Ectodermal cell (in vitro differentiated cells): ENCODE measurements at regions not wholly inside any gene's neighbourhood (a gene's known extent, or its start where the extent isn't known, plus 50 kb on each side); places are given as distances from the start of the nearest gene placed in this dataset.

Experiments used
- H3K27ac ChIP-seq: 2 replicates; pipeline ENCODE4 v1.7.0; 2013; ENCODE audit warnings: mild to moderate bottlenecking, low read depth, low read length; ENCODE audit not compliant: insufficient read depth, poor library complexity, severe bottlenecking
- H3K27me3 ChIP-seq: 2 replicates; pipeline ENCODE4 v1.7.0; 2013; ENCODE audit warnings: mild to moderate bottlenecking, low read length; ENCODE audit not compliant: insufficient read depth, control insufficient read depth, poor library complexity, severe bottlenecking
- H3K36me3 ChIP-seq: one replicate; pipeline ENCODE4 v1.7.0; 2013; ENCODE audit warnings: low read length; ENCODE audit not compliant: control insufficient read depth, insufficient read depth
- H3K4me1 ChIP-seq: one replicate; pipeline ENCODE4 v1.7.0; 2013; ENCODE audit warnings: low read length; ENCODE audit not compliant: control insufficient read depth, insufficient read depth
- H3K4me3 ChIP-seq: 2 replicates; pipeline ENCODE4 v1.7.0; 2013; ENCODE audit warnings: low read depth, low read length, control low read depth; ENCODE audit not compliant: insufficient read depth
- H3K9me3 ChIP-seq: 2 replicates; pipeline ENCODE4 v1.7.0; 2013; ENCODE audit warnings: mild to moderate bottlenecking, low read length, moderate library complexity; ENCODE audit not compliant: control insufficient read depth
- whole genome bisulfite sequencing, 2 experiments: methylation state at CpG; one replicate each; pipeline ENCODE4 v1.1.7; 2013; ENCODE audit warnings: missing lambda C conversion rate in 2 of 2; 5-methylcytosine and 5-hydroxymethylcytosine counted together

GRCh38 chr6:144757299-144757698 lies 472.2 kb downstream of the UTRN start:
- no peaks in the 10 kb centered on the region for H3K36me3 ChIP-seq
- H3K4me3 ChIP-seq, result no peak overlapping the region
- no peaks in the 10 kb centered on the region for H3K9me3 ChIP-seq
- WGBS, 2 experiments, result 94 to 100% methylated on average over 2 of the region's 3 CpGs
- no peaks in the 10 kb centered on the region for H3K4me1 ChIP-seq
- no peaks in the 10 kb centered on the region for H3K27me3 ChIP-seq
- no peak overlapping the region for H3K27ac ChIP-seq

DNA sequence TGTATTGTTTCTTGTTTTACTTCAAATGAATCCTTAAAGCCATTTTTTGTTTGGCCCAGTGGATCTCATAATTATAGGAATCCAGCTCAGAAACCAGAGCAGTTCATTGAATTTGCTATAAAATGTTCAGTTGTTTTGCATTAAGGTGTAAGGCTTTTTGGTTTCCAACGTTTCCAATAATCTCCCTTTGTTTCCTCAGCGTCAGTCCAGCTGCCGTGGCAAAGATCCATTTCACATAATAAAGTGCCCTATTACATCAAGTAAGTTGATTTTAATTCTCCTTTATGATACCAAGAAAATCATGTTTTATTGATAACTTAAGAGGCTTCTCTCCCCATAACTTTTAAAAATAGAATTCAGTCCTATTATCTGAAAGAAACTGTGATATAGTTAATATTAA lies 472.6 kb downstream of the UTRN start:
- Histone ChIP-seq H3K27me3 (no peaks in the 10 kb centered on the region), H3K4me3 (no peak overlapping the region), H3K36me3 (no peaks in the 10 kb centered on the region), H3K9me3 (no peaks in the 10 kb centered on the region), H3K4me1 (no peaks in the 10 kb centered on the region), H3K27ac (no peak overlapping the region)
- WGBS, 2 experiments, result 96 to 100% methylated on average over 3 of the region's 3 CpGs

GRCh38 chr6:144758602-144759001 lies 473.5 kb downstream of the UTRN start:
- H3K27ac ChIP-seq, result no peak overlapping the region
- no peaks in the 10 kb centered on the region for H3K36me3 ChIP-seq
- H3K9me3 ChIP-seq, result no peaks in the 10 kb centered on the region
- H3K4me3 ChIP-seq, result no peak overlapping the region
- no peaks in the 10 kb centered on the region for H3K27me3 ChIP-seq
- 91 to 94% methylated on average over 2 to 3 of the region's 3 CpGs for WGBS, 2 experiments
- no peaks in the 10 kb centered on the region for H3K4me1 ChIP-seq

DNA sequence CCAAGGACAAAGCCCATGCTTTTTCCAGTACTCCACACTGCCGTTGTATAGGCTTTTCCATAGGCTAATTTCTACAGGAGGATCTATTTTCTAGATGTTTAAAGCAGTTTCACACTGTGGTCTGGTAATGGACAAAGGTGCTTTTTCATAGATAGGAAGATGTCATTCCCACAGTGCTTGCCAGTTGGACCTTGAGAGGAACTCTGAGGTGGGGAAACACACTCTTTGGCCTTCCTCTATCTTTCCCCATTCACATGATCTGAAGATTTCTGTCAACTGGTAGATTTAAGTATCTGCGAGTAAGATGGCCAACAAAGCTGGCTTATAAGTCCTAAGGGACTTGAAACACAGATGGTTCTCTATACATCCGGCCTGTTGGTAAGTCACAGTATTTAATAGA lies 477.3 kb downstream of the UTRN start:
- Histone ChIP-seq H3K27me3 (no peaks in the 10 kb centered on the region), H3K9me3 (no peaks in the 10 kb centered on the region), H3K27ac (no peak overlapping the region), H3K4me3 (no peak overlapping the region), H3K36me3 (no peaks in the 10 kb centered on the region), H3K4me1 (no peaks in the 10 kb centered on the region)
- WGBS, 2 experiments, result 94 to 95% methylated on average over 2 of the region's 3 CpGs

DNA sequence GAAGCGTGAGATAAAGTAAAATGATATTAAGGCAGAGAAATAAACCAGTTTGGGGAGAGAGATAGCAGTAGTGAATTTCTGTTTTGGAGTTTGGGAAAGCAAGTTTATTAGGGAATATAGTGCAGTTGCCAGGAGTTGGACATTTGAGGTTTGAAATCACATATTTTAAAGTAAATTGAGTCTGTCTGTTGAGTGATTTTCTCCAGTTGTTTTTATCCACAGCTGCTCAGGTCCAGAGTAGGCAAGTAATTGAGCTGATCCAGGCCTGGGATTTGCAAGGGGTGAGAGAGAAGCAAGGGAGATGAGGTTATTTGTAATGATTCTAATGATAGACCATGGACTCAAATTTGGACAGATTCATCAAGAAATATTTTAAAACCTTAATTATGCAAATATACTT lies 481.9 kb downstream of the UTRN start:
- Histone ChIP-seq H3K36me3 (no peaks in the 10 kb centered on the region), H3K4me3 (no peak overlapping the region), H3K4me1 (no peaks in the 10 kb centered on the region), H3K27ac (no peak overlapping the region), H3K27me3 (no peaks in the 10 kb centered on the region), H3K9me3 (no peaks in the 10 kb centered on the region)
- WGBS, 2 experiments, result 94 to 96% methylated on average over 1 of the region's 1 CpG

DNA sequence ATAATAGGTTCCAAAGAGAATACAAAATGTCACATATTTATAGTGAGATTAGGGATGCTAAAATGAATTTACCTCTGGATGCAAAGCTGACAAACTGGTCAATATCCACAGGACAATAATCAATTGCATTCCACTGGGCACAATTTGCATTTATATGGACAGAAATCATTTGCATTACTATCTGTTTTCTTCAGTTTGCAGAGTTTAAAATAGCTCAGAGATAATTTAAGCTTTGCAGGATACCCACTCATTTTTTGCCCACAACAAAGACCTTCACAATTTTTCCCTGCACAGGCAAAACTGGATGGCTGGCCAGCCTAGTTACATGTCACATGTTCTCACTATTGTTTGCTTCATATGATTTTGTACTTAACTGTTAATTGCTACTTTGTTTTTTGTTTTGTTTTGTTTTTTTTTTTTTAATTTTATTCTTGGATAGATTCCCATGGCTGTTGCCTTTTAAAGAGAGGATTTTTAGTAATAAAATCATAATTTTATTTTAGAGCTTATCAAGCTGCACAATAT lies 483.5 kb downstream of the UTRN start:
- Histone ChIP-seq H3K4me1 (no peaks in the 10 kb centered on the region), H3K36me3 (no peaks in the 10 kb centered on the region), H3K9me3 (no peaks in the 10 kb centered on the region), H3K27ac (no peak overlapping the region), H3K27me3 (no peaks in the 10 kb centered on the region), H3K4me3 (no peak overlapping the region)

GRCh38 chr6:144769142-144769541 lies 484.0 kb downstream of the UTRN start:
- Histone ChIP-seq H3K27me3 (no peaks in the 10 kb centered on the region), H3K9me3 (no peaks in the 10 kb centered on the region), H3K27ac (no peak overlapping the region), H3K4me1 (no peaks in the 10 kb centered on the region), H3K4me3 (no peak overlapping the region), H3K36me3 (no peaks in the 10 kb centered on the region)
- 83 to 84% methylated on average over 2 to 3 of the region's 3 CpGs for WGBS, 2 experiments

DNA sequence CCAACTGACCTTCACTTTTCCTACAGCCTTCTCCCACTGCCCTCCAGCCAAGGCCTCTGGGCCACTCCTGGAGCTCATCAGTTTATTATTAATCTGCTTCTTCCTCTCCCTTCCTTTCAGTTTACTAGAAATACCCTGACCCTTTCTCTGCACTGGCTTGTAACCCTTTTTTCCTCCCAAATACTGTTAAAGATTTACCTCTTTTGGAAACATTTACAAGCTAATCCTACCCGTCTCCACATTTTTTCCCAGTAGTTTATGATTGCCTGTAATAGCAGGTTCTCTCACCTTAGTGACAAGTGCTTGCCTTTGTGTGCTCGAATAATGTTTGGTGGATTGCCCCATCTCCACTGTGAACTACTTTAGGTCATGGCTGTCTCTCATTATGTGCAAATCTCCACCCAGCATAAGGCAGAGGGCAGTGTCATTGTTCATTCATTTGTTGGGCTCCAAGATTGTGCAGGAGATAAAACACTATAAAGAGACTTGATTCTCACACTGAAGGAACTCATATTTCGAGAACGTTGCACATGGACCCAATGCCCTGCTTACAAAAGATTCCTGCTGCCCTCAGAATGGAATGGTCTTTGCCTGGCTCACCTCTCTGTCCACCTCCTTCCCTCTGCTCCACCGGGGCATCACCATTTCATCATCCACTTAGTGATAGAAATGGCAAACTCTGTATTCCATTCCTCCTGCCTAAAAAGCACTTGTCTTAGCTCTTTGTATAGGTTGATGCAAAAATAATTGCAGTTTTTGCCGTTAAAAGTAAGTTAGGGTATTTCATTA lies 491.1 kb downstream of the UTRN start:
- WGBS, 2 experiments, result 92 to 97% methylated on average over 5 to 6 of the region's 6 CpGs
- Histone ChIP-seq H3K27me3 (no peaks in the 10 kb centered on the region), H3K27ac (no peak overlapping the region), H3K9me3 (no peaks in the 10 kb centered on the region), H3K4me3 (no peak overlapping the region), H3K4me1 (no peaks in the 10 kb centered on the region), H3K36me3 (no peaks in the 10 kb centered on the region)

DNA sequence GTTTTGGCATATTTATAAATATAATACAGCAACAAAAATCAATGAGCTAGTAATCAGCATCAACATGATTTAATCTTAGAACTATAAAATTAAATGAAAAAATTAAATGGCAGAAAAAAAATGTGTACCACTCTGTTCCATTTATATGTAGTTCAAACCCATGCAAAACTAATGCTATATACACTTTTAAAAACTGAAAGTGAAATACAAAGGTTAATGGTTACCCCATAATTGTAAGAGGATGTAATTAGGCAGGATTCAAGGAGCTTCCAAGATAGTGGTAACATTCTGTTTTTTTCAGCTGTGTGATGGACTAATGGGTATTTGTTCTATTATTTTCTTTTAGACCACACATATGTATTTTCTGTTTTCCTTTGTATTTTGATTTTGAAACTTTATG lies 492.1 kb downstream of the UTRN start:
- Histone ChIP-seq H3K27me3 (no peaks in the 10 kb centered on the region), H3K4me1 (no peaks in the 10 kb centered on the region), H3K4me3 (no peak overlapping the region), H3K27ac (no peak overlapping the region), H3K9me3 (no peaks in the 10 kb centered on the region), H3K36me3 (no peaks in the 10 kb centered on the region)

DNA sequence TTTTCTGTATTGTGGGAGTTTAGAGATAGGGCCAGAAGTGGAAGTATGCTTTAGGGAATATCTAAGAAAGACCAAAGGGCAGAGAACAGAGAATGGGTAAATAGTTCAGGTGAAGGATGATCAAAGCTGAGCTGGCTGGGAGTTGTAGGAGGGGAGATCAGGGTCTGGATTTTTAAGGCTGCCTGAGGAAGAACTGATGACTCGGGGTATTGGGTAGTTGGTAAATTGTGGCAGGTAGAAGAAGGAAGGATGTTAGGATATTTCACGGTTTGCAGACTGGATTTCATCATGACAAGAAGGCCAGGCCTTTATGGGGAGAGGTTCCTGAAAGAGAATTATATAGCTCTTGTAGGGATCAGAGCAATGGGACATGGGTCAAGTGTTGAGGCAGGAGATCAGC lies 492.9 kb downstream of the UTRN start:
- Histone ChIP-seq H3K36me3 (no peaks in the 10 kb centered on the region), H3K4me1 (no peaks in the 10 kb centered on the region), H3K27me3 (no peaks in the 10 kb centered on the region), H3K4me3 (no peak overlapping the region), H3K9me3 (no peaks in the 10 kb centered on the region), H3K27ac (no peak overlapping the region)
- WGBS, 2 experiments, result 96% methylated on average over 2 of the region's 2 CpGs
